ENCODE measurements at regions not wholly inside any gene's neighbourhood (a gene's known extent, or its start where the extent isn't known, plus 50 kb on each side); places are given as distances from the start of the nearest gene placed in this dataset.

- H3K4me3 ChIP-seq (ENCODE audit: low read depth, low read length), result no peak overlapping the region
- DNase-seq (ENCODE audit: low read depth), result no peak
- TF ChIP-seq CTCF (IDR thresholded peaks at IDR 0.05; ENCODE audit: insufficient read depth, low read length, poor library complexity, severe bottlenecking), result no peak
- no peaks in the 10 kb centered on the region for H3K36me3 ChIP-seq (ENCODE audit: control insufficient read depth, insufficient read depth, low read length)
- H3K27me3 ChIP-seq (ENCODE audit: control insufficient read depth, insufficient read depth, low read length), result no peaks in the 10 kb centered on the region
Measured at GRCh38 chr4:42329421-42329820, 67.9 kb upstream of the SHISA3 start.

DNA sequence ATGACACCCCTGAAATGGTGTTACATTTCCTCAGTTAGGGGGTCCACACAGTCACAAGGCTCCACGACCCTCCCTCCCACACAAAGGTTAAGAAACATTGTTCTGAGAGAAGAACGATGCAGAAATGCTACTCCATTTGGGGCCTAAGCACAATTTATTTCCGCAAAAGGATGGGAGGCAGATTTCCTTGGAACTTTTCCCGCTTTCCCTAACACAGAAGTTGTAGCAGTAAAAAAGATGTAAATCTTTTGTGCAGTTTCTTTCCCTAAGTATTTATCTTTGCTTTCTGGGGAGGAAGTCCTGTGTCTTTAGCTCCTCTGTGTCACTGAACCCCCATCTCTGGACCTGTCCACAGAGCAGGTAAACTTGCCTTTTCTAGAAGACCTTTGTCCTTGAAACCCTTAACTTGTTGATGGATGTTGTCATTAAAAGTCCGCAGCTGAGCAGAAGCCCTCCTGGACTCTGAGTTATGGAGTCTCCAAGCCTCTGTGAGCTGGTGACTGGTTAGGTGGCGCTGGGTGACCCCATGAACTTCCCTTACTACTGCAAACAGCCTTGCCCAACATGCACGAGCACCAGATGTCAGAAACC lies 67.2 kb upstream of the SHISA3 start:
- DNase-seq (ENCODE audit: low read depth), result no peak
- Histone ChIP-seq H3K4me3 (ENCODE audit: low read depth, low read length) (no peak overlapping the region), H3K36me3 (ENCODE audit: control insufficient read depth, insufficient read depth, low read length) (no peaks in the 10 kb centered on the region), H3K27me3 (ENCODE audit: control insufficient read depth, insufficient read depth, low read length) (no peaks in the 10 kb centered on the region)
- no peak for TF ChIP-seq CTCF (IDR thresholded peaks at IDR 0.05; ENCODE audit: insufficient read depth, low read length, poor library complexity, severe bottlenecking)

GRCh38 chr4:42331040-42331439 lies 66.2 kb upstream of the SHISA3 start:
- Histone ChIP-seq H3K36me3 (ENCODE audit: control insufficient read depth, insufficient read depth, low read length) (no peaks in the 10 kb centered on the region), H3K4me3 (ENCODE audit: low read depth, low read length) (no peak overlapping the region), H3K27me3 (ENCODE audit: control insufficient read depth, insufficient read depth, low read length) (no peaks in the 10 kb centered on the region)
- TF ChIP-seq CTCF (IDR thresholded peaks at IDR 0.05; ENCODE audit: insufficient read depth, low read length, poor library complexity, severe bottlenecking), result no peak
- DNase-seq (ENCODE audit: low read depth), result no peak

DNA sequence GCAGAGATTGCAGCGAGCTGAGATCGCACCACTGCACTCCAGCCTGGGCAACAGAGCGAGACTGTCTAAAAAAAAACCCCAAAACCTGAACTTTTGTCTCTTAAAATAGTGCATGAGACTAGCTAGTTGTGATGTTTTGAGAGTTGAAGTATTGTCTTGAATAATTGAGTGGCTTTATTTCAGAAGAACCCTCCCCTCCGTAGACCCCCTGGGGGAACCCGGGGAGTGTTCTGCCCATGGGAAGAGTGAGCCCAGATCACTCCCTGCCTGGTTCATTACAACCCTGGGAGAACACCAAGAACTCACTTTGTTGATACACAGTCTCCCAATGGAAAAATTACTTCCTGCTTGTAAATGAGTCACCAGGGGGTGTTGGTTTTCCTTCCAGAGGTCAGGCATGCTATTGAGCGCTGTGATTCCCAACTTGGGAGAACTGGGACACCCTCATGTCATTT lies 65.3 kb upstream of the SHISA3 start:
- no peak for DNase-seq (ENCODE audit: low read depth)
- Histone ChIP-seq H3K27me3 (ENCODE audit: control insufficient read depth, insufficient read depth, low read length) (no peaks in the 10 kb centered on the region), H3K4me3 (ENCODE audit: low read depth, low read length) (no peak overlapping the region), H3K36me3 (ENCODE audit: control insufficient read depth, insufficient read depth, low read length) (no peaks in the 10 kb centered on the region)
- TF ChIP-seq CTCF (IDR thresholded peaks at IDR 0.05; ENCODE audit: insufficient read depth, low read length, poor library complexity, severe bottlenecking), result no peak

GRCh38 chr4:42339935-42340406 lies 57.3 kb upstream of the SHISA3 start:
- no peak for TF ChIP-seq CTCF (IDR thresholded peaks at IDR 0.05; ENCODE audit: insufficient read depth, low read length, poor library complexity, severe bottlenecking)
- Histone ChIP-seq H3K4me3 (ENCODE audit: low read depth, low read length) (no peak overlapping the region), H3K36me3 (ENCODE audit: control insufficient read depth, insufficient read depth, low read length) (no peaks in the 10 kb centered on the region), H3K27me3 (ENCODE audit: control insufficient read depth, insufficient read depth, low read length) (no peaks in the 10 kb centered on the region)
- DNase-seq (ENCODE audit: low read depth), result no peak

GRCh38 chr4:42341518-42342026 lies 55.7 kb upstream of the SHISA3 start:
- no peak for DNase-seq (ENCODE audit: low read depth)
- no peak for TF ChIP-seq CTCF (IDR thresholded peaks at IDR 0.05; ENCODE audit: insufficient read depth, low read length, poor library complexity, severe bottlenecking)
- H3K36me3 ChIP-seq (ENCODE audit: control insufficient read depth, insufficient read depth, low read length), result no peaks in the 10 kb centered on the region
- no peaks in the 10 kb centered on the region for H3K27me3 ChIP-seq (ENCODE audit: control insufficient read depth, insufficient read depth, low read length)
- no peak overlapping the region for H3K4me3 ChIP-seq (ENCODE audit: low read depth, low read length)
